BLaER1 treated with 17β-estradiol and CSF1 and Interleukin-3, amounts not matched to agents 10 nM and 100 nM (cell line): ENCODE measurements at regions not wholly inside any gene's neighbourhood (a gene's known extent, or its start where the extent isn't known, plus 50 kb on each side); places are given as distances from the start of the nearest gene placed in this dataset.

ENCODE experiments used
- H3K27ac ChIP-seq, 11 experiments: shearing (Covaris generic); formaldehyde crosslinking; 2 replicates each; pipeline ENCODE4 v1.8.1; 2022
- H3K27me3 ChIP-seq, 11 experiments: shearing (Covaris generic); formaldehyde crosslinking; 2 replicates each; pipeline ENCODE4 v1.8.1; 2022
- H3K36me3 ChIP-seq, 11 experiments: shearing (Covaris generic); formaldehyde crosslinking; 2 replicates each; pipeline ENCODE4 v1.8.1; 2022
- H3K4me1 ChIP-seq, 10 experiments: shearing (Covaris generic); formaldehyde crosslinking; 2 replicates each; pipeline ENCODE4 v1.8.1; 2022
- H3K4me2 ChIP-seq, 11 experiments: shearing (Covaris generic); formaldehyde crosslinking; 2 replicates each; pipeline ENCODE4 v1.8.1; 2022
- H3K4me3 ChIP-seq, 10 experiments: shearing (Covaris generic); formaldehyde crosslinking; 2 replicates each; pipeline ENCODE4 v1.8.1; 2022
- H3K9ac ChIP-seq, 11 experiments: shearing (Covaris generic); formaldehyde crosslinking; 2 replicates each; pipeline ENCODE4 v1.8.1; 2022
- H3K9me3 ChIP-seq, 11 experiments: shearing (Covaris generic); formaldehyde crosslinking; replicated peaks in 1 of 11; 2 replicates each; pipeline ENCODE4 v1.8.1; 2022
- H4K20me1 ChIP-seq, 11 experiments: shearing (Covaris generic); formaldehyde crosslinking; 2 replicates each; pipeline ENCODE4 v1.8.1; 2022
- Cebpa-rat ChIP-seq, 11 experiments: shearing (Covaris generic); IDR thresholded peaks; 2 replicates each; pipeline ENCODE4 v1.8.1; 2022

DNA sequence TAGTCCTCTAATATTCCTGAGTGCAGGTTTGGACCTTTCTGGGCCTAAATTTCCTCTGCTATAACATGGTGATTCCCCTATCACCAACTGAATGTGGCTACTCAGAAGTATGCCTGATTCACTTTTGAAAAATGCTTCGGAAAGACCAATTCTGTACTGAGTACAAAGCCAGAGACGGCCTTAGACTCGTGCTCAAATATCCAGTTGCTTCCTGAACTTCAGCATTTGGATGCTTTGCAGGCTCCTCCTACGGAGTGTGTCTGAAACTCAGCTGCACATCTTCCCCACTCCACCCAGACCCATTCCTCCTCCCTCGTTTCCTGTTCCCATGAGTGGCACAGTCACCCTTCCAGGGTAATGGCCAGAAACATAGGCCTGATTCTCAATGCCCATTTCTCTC lies 98.4 kb upstream of the GADD45A start:
- Histone ChIP-seq H3K4me1 (peaks cover 0 to 46% (median 5%) of the 10 kb centered on the region in 10 experiments; a peak in 10 of 20 replicates), H3K4me2 (peak overlapping the region in 1 of 11 experiments; percentile 73; a peak in 2 of 22 replicates), H3K4me3 (no peak overlapping the region), H3K27ac (no peak overlapping the region), H3K27me3 (no peaks in the 10 kb centered on the region), H4K20me1 (no peaks in the 10 kb centered on the region), H3K36me3 (no peaks in the 10 kb centered on the region), H3K9me3 (no peaks in the 10 kb centered on the region), H3K9ac (no peak overlapping the region)
- TF ChIP-seq Cebpa-rat (IDR thresholded peaks at IDR 0.05): no peak

- Histone ChIP-seq H3K27ac (no peak overlapping the region; a peak in 2 of 22 replicates), H3K4me2 (peak overlapping the region in 3 of 11 experiments; percentile 38 to 73 (median 59); a peak in 6 of 22 replicates)
- no peak for TF ChIP-seq Cebpa-rat (IDR thresholded peaks at IDR 0.05)
These were observed 96.7 kb upstream of the GADD45A start for GRCh38 chr1:67588178-67588855.

DNA sequence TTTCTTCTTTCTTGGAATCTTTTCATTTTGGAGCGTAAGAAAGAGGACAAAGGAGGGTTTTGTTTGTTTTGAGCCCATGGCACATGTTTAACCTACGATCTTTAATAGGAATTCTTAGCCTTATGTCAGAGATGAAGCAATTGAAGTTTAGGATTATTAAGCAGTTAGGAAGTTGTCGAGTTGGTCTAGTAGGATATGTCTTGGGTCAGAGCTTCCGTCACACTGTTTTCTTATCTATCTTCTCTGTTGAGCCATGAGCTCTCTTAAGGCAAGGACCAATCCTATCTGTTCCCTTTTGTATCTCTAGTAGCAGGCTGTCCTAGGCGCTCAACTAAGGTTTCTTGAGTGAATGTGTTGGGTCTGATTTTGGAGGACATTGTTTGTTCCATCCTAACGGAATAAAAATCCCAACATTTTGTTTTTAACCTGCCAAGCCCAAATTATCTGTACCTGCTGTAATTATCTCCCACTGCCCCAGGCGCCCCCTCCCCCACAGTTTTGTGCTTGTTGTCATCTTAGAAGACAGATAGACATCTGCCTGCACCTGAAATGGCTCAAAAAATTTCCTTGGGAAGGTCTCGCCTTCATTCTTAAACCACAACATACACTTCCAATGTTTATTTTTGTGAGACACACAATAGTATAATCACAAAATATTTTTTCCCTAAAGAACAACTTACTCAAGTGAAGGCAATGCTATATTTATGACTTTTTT lies 95.3 kb upstream of the GADD45A start:
- Histone ChIP-seq H3K27me3 (no peaks in the 10 kb centered on the region), H3K9ac (no peak overlapping the region), H3K27ac (0 out of 22 replicates have a peak overlapping the region, but pooled peaks of 1 of the 11 experiments have one; percentile 24), H4K20me1 (no peaks in the 10 kb centered on the region), H3K4me2 (peak overlapping the region in 3 of 11 experiments; percentile 49 to 76 (median 59); a peak in 4 of 22 replicates), H3K4me1 (peaks cover 0 to 46% (median 2%) of the 10 kb centered on the region in 10 experiments; a peak in 8 of 20 replicates), H3K9me3 (peaks cover 0 to 5% (median 0%) of the 10 kb centered on the region in 11 experiments; a peak in 3 of 22 replicates), H3K4me3 (no peak overlapping the region), H3K36me3 (no peaks in the 10 kb centered on the region)
- TF ChIP-seq Cebpa-rat (IDR thresholded peaks at IDR 0.05): no peak

More at GRCh38 chr1:67588178-67588855, 96.7 kb upstream of the GADD45A start:
- H4K20me1 ChIP-seq: no peaks in the 10 kb centered on the region
- H3K27me3 ChIP-seq: no peaks in the 10 kb centered on the region
- H3K4me1 ChIP-seq: peaks cover 0 to 46% (median 2%) of the 10 kb centered on the region in 10 experiments; a peak in 9 of 20 replicates
- no peaks in the 10 kb centered on the region for H3K9me3 ChIP-seq
- H3K9ac ChIP-seq: no peak overlapping the region
- no peak overlapping the region for H3K4me3 ChIP-seq
- H3K36me3 ChIP-seq: no peaks in the 10 kb centered on the region

DNA sequence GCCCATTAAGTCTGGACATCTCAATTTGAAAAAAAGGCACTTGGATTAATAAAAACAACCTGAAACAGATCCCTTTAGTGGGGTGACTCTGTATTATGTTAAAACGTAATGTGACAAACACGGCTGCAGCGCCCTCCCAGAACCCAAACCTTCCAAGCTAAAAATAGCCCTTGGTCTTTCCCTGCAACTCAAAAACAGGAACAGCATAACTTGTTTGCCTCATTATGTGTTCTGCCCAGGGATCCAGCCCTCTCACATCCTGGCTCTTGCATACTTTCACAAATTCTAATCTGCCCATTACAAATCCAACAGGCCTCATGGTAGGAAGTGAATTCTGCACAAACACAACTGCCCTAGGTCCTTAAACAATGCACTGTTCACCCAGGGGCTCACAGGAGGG lies 94.7 kb upstream of the GADD45A start:
- no peaks in the 10 kb centered on the region for H3K27me3 ChIP-seq
- H3K9me3 ChIP-seq: peaks cover 0 to 7% (median 0%) of the 10 kb centered on the region in 11 experiments; a peak in 3 of 22 replicates
- peak overlapping the region in 5 of 11 experiments; percentile 20 to 76 (median 49); a peak in 7 of 22 replicates for H3K4me2 ChIP-seq
- no peak for TF ChIP-seq Cebpa-rat (IDR thresholded peaks at IDR 0.05)
- H3K4me3 ChIP-seq: no peak overlapping the region
- H3K27ac ChIP-seq: peak overlapping the region in 1 of 11 experiments; percentile 24; a peak in 1 of 22 replicates
- H3K36me3 ChIP-seq: no peaks in the 10 kb centered on the region
- peaks cover 0 to 46% (median 2%) of the 10 kb centered on the region in 10 experiments; a peak in 8 of 20 replicates for H3K4me1 ChIP-seq
- H3K9ac ChIP-seq: no peak overlapping the region; a peak in 1 of 22 replicates
- no peaks in the 10 kb centered on the region for H4K20me1 ChIP-seq

DNA sequence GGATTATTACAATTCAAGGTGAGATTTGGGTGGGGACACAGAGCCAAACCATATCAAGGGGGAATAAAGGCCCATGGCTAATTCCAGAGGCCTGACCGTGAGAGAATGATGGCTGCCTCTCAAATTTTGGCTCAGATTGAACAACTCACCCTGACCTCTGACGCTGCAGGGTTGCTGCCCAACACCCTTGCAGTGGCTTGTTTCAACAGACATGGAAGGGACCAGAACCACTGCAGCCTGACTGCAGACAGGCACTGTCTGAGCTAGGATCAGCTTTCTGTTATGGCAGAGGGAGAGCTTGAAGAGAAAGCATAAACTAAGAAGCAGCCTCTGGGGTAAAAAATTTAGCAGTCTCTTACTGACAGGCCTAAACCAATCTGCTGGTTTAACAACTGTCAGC lies 90.2 kb upstream of the GADD45A start:
- Histone ChIP-seq H3K9me3 (peaks cover 0 to 7% (median 0%) of the 10 kb centered on the region in 11 experiments; a peak in 3 of 22 replicates), H3K36me3 (no peaks in the 10 kb centered on the region), H3K4me1 (peaks cover 0 to 14% (median 2%) of the 10 kb centered on the region in 10 experiments; a peak in 8 of 20 replicates), H3K4me3 (no peak overlapping the region), H3K27me3 (no peaks in the 10 kb centered on the region), H3K4me2 (no peak overlapping the region), H3K9ac (no peak overlapping the region), H4K20me1 (no peaks in the 10 kb centered on the region), H3K27ac (no peak overlapping the region)
- no peak for TF ChIP-seq Cebpa-rat (IDR thresholded peaks at IDR 0.05)

DNA sequence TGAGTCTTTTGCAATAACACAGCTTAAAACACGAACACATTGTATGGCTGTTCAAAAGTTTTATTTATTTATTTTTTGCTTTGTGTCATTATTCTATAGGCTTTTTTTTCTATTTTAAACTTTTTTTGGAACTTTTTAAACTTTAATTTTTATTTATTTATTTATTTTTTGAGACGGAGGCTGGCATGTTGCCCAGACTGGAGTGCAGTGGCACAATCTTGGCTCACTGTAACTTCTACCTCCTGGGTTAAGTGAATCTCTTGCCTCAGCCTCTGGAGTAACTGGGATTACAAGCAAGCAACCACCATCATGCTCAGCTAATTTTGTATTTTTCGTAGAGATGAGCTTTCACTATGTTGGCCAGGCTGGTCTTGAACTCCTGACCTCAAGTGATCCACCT lies 88.3 kb upstream of the GADD45A start:
- no peaks in the 10 kb centered on the region for H4K20me1 ChIP-seq
- H3K27ac ChIP-seq: no peak overlapping the region
- H3K4me2 ChIP-seq: no peak overlapping the region
- H3K9ac ChIP-seq: no peak overlapping the region
- H3K4me1 ChIP-seq: peaks cover 0 to 8% (median 0%) of the 10 kb centered on the region in 10 experiments; a peak in 5 of 20 replicates
- H3K36me3 ChIP-seq: no peaks in the 10 kb centered on the region
- no peak overlapping the region for H3K4me3 ChIP-seq
- peaks cover 0 to 7% (median 0%) of the 10 kb centered on the region in 11 experiments; a peak in 3 of 22 replicates for H3K9me3 ChIP-seq
- no peak for TF ChIP-seq Cebpa-rat (IDR thresholded peaks at IDR 0.05)
- H3K27me3 ChIP-seq: no peaks in the 10 kb centered on the region

GRCh38 chr1:67597336-67597735 lies 87.7 kb upstream of the GADD45A start:
- no peaks in the 10 kb centered on the region for H3K36me3 ChIP-seq
- no peaks in the 10 kb centered on the region for H4K20me1 ChIP-seq
- H3K9me3 ChIP-seq: peaks cover 0 to 7% (median 0%) of the 10 kb centered on the region in 11 experiments; a peak in 3 of 22 replicates
- no peak overlapping the region for H3K27ac ChIP-seq
- TF ChIP-seq Cebpa-rat (IDR thresholded peaks at IDR 0.05): no peak
- H3K4me1 ChIP-seq: peaks cover 0 to 14% (median 0%) of the 10 kb centered on the region in 10 experiments; a peak in 5 of 20 replicates
- no peak overlapping the region for H3K4me2 ChIP-seq
- no peak overlapping the region for H3K4me3 ChIP-seq
- no peaks in the 10 kb centered on the region for H3K27me3 ChIP-seq
- H3K9ac ChIP-seq: no peak overlapping the region

DNA sequence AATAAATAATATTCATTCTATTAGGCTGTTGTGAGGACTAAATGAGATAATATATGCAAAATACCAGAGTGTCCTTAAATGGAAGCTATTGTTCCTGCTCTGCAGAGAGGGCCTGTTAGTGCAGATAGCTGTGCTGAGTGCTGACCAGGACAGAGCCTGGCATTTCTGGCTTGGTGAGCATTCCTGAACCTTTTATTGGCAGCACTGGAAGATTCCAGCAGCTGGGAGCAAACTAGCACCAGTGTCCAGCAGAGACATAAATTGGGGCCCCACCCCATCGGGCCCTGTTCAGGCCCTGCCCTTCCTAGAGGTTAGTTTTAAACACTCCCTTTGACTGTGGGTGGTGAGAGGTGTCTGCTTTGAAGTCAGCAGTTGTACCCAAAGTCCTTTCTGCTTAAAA lies 85.9 kb upstream of the GADD45A start:
- H3K9ac ChIP-seq: no peak overlapping the region

DNA sequence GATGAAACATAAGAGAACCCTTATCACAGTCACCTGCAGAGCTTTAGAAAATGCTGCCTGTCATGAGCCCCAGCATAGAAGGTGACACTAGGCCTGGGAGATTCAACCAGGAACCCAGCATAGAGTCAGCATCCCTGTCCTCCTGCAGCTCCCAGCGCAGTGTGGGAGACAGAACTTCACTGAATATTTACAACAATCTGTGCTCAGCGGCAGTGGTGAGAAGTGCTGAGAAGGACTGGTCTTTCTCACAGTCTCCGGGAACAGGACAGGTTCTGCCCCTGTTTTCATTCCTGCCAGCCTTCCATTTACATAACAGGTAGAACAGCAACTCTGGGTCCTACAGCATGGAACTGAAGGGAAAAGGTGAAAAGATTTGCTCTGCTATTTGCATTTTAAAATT lies 83.5 kb upstream of the GADD45A start:
- Histone ChIP-seq H3K27me3 (no peaks in the 10 kb centered on the region), H3K9me3 (0 out of 22 replicates have a peak, but pooled peaks cover 0 to 3% (median 0%) of the 10 kb centered on the region in 11 experiments), H4K20me1 (no peaks in the 10 kb centered on the region), H3K4me1 (peaks cover 0 to 15% (median 6%) of the 10 kb centered on the region in 10 experiments; a peak in 11 of 20 replicates), H3K9ac (no peak overlapping the region), H3K27ac (no peak overlapping the region), H3K36me3 (no peaks in the 10 kb centered on the region), H3K4me3 (no peak overlapping the region), H3K4me2 (peak overlapping the region in 2 of 11 experiments; percentile 49 to 64; a peak in 4 of 22 replicates)
- no peak for TF ChIP-seq Cebpa-rat (IDR thresholded peaks at IDR 0.05)

More for the DNA sequence above, 85.9 kb upstream of the GADD45A start:
- Histone ChIP-seq H3K27me3 (no peaks in the 10 kb centered on the region), H3K4me1 (peaks cover 0 to 15% (median 0%) of the 10 kb centered on the region in 10 experiments; a peak in 5 of 20 replicates), H3K27ac (no peak overlapping the region), H3K9me3 (peaks cover 0 to 7% (median 0%) of the 10 kb centered on the region in 11 experiments; a peak in 3 of 22 replicates), H3K4me2 (no peak overlapping the region), H3K4me3 (no peak overlapping the region), H3K36me3 (no peaks in the 10 kb centered on the region), H4K20me1 (no peaks in the 10 kb centered on the region)
- no peak for TF ChIP-seq Cebpa-rat (IDR thresholded peaks at IDR 0.05)
